Thyroid gland (tissue), 4 donors: ENCODE measurements at regions not wholly inside any gene's neighbourhood (a gene's known extent, or its start where the extent isn't known, plus 50 kb on each side); places are given as distances from the start of the nearest gene placed in this dataset.

Experiments used
- POLR2A ChIP-seq, 2 donors: fragments of 450-650 bp; IDR thresholded peaks; one replicate each; pipeline ENCODE4 v1.6.1; 2017; ENCODE audit warnings: antibody characterized with exemption in 2 of 2, mild to moderate bottlenecking in 2 of 2, moderate library complexity in 1 of 2
- TF ChIP-seq, protein P1 (sequence below), 6 experiments: fragments of 200-600 bp in 3 of 6; fragments of 450-650 bp in 3 of 6; sonication (generic) in 3 of 6; IDR thresholded peaks; one replicate each; pipeline ENCODE4 v1.5.1; 2016 to 2019; ENCODE audit warnings: antibody characterized with exemption in 6 of 6, mild to moderate bottlenecking in 2 of 6, inconsistent platforms in 1 of 6, moderate library complexity in 1 of 6

DNA sequence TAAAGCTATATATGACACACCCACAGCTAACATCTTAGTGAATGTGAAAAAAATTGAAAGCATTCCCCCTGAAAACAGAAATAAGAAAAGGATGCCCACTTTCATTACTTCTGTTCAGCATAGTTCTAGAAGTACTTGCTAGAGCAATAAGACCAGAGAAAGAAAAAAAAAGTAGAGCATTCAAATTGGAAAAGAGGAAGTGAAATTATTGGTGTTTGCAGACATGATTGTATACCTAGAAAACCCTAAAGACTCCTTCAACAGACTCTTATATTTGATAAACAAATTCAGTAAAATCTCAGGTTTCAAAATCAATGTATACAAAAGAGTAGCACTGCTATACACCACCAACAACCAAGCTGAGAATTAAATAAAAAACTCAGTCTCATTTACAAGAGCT lies 1461.0 kb downstream of the AMY1C start:
- TF ChIP-seq, protein P1, sequence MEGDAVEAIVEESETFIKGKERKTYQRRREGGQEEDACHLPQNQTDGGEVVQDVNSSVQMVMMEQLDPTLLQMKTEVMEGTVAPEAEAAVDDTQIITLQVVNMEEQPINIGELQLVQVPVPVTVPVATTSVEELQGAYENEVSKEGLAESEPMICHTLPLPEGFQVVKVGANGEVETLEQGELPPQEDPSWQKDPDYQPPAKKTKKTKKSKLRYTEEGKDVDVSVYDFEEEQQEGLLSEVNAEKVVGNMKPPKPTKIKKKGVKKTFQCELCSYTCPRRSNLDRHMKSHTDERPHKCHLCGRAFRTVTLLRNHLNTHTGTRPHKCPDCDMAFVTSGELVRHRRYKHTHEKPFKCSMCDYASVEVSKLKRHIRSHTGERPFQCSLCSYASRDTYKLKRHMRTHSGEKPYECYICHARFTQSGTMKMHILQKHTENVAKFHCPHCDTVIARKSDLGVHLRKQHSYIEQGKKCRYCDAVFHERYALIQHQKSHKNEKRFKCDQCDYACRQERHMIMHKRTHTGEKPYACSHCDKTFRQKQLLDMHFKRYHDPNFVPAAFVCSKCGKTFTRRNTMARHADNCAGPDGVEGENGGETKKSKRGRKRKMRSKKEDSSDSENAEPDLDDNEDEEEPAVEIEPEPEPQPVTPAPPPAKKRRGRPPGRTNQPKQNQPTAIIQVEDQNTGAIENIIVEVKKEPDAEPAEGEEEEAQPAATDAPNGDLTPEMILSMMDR (IDR thresholded peaks at IDR 0.05): no peak
- TF ChIP-seq POLR2A (IDR thresholded peaks at IDR 0.05): no peak
